CD4-positive, alpha-beta T cell (primary cell): ENCODE measurements at regions not wholly inside any gene's neighbourhood (a gene's known extent, or its start where the extent isn't known, plus 50 kb on each side); places are given as distances from the start of the nearest gene placed in this dataset.

Experiments
- ATAC-seq: fragments of 200-7000 bp; cut with Tn5 transposase; one replicate; pipeline ENCODE4 v1.10.0; 2022; ENCODE audit warnings: mild to moderate bottlenecking; ENCODE audit not compliant: poor library complexity
- CTCF ChIA-PET: fragments of 350-600 bp; sonication (Branson Sonifier 250); formaldehyde crosslinking; loops from one replicate; lab custom pipeline; 2021; ENCODE audit warnings: antibody characterized with exemption, inconsistent platforms; lab: Charles Lee
- POLR2A ChIA-PET: fragments of 350-600 bp; sonication (Branson Sonifier 250); formaldehyde crosslinking; loops from one replicate; lab custom pipeline; 2021; ENCODE audit warnings: antibody characterized with exemption, inconsistent platforms; lab: Charles Lee
- DNase-seq, 14 experiments: peaks; one replicate each; pipeline ENCODE4 v3.0.0-alpha.2; 2013 to 2020; ENCODE audit warnings: mixed read lengths in 2 of 14
- H3K27ac ChIP-seq, 2 donors: one replicate each; pipeline versions ENCODE4 v1.5.1 to v1.7.0; 2013; ENCODE audit warnings: low read length in 2 of 2, low read depth in 1 of 2, mild to moderate bottlenecking in 1 of 2
- H3K27me3 ChIP-seq, 2 experiments: 1 replicate in 1 of 2; 2 replicates in 1 of 2; pipeline versions ENCODE4 v1.6.1 to v1.7.0; 2013; ENCODE audit warnings: low read length in 2 of 2, control low read depth in 1 of 2, mild to moderate bottlenecking in 1 of 2, moderate library complexity in 1 of 2; ENCODE audit not compliant: insufficient read depth in 2 of 2, control insufficient read depth in 1 of 2
- H3K36me3 ChIP-seq: one replicate; pipeline ENCODE4 v1.6.1; 2013; ENCODE audit warnings: low read length, control low read depth; ENCODE audit not compliant: insufficient read depth
- H3K4me1 ChIP-seq: one replicate; pipeline ENCODE4 v1.6.1; 2013; ENCODE audit warnings: low read length, control low read depth; ENCODE audit not compliant: insufficient read depth
- H3K4me3 ChIP-seq: one replicate; pipeline ENCODE4 v1.5.1; 2013; ENCODE audit warnings: mild to moderate bottlenecking, low read length, moderate library complexity
- H3K9me3 ChIP-seq, 2 experiments: 1 replicate in 1 of 2; 2 replicates in 1 of 2; pipeline versions ENCODE4 v1.6.1 to v1.7.0; 2013; ENCODE audit warnings: low read length in 2 of 2, mild to moderate bottlenecking in 2 of 2, control low read depth in 1 of 2, moderate library complexity in 1 of 2; ENCODE audit not compliant: control insufficient read depth in 1 of 2, insufficient read depth in 1 of 2
- H3K27ac Mint-ChIP-seq: one replicate; pipeline ENCODE4 v1.8.0; 2020; ENCODE audit warnings: mixed read lengths
- H3K27me3 Mint-ChIP-seq: one replicate; pipeline ENCODE4 v1.8.0; 2021; ENCODE audit warnings: mixed read lengths
- H3K36me3 Mint-ChIP-seq: one replicate; pipeline ENCODE4 v1.8.0; 2021; ENCODE audit warnings: low read depth, mixed read lengths
- H3K4me1 Mint-ChIP-seq: one replicate; pipeline ENCODE4 v1.8.0; 2021; ENCODE audit warnings: low read depth, mixed read lengths
- H3K4me3 Mint-ChIP-seq: one replicate; pipeline ENCODE4 v1.8.0; 2020; ENCODE audit warnings: mild to moderate bottlenecking, mixed read lengths
- H3K9me3 Mint-ChIP-seq: one replicate; pipeline ENCODE4 v1.8.0; 2020; ENCODE audit warnings: mixed read lengths
- intact Hi-C, 2 experiments: fragments of 100-400 bp; cut with DNase I in 1 of 2; cut with micrococcal nuclease in 1 of 2; formaldehyde crosslinking; loops; one replicate each; pipeline versions ENCODE4 v1.15.1 to v1.9.0; 2023 to 2025; cut with DNase I, micrococcal nuclease
- TF ChIP-seq, protein P1 (sequence below): fragments of 200-600 bp; IDR thresholded peaks from one replicate; pipeline ENCODE4 v1.8.0; 2022; ENCODE audit warnings: antibody characterized with exemption, mild to moderate bottlenecking

GRCh38 chr16:9417898-9418297 lies 326.5 kb downstream of the HAPSTR1 start:
- Mint-ChIP-seq H3K4me3 (no peak overlapping the region), H3K27me3 (no peaks in the 10 kb centered on the region), H3K4me1 (no peaks in the 10 kb centered on the region), H3K9me3 (peaks cover 10% of the 10 kb centered on the region), H3K27ac (no peak overlapping the region), H3K36me3 (no peaks in the 10 kb centered on the region)
- no peak for ATAC-seq
- intact Hi-C loops, result no loop called here
- Histone ChIP-seq H3K36me3 (no peaks in the 10 kb centered on the region), H3K9me3 (no peaks in the 10 kb centered on the region), H3K4me1 (no peaks in the 10 kb centered on the region), H3K27ac (no peak overlapping the region), H3K27me3 (no peaks in the 10 kb centered on the region), H3K4me3 (no peak overlapping the region)
- TF ChIP-seq, protein P1, sequence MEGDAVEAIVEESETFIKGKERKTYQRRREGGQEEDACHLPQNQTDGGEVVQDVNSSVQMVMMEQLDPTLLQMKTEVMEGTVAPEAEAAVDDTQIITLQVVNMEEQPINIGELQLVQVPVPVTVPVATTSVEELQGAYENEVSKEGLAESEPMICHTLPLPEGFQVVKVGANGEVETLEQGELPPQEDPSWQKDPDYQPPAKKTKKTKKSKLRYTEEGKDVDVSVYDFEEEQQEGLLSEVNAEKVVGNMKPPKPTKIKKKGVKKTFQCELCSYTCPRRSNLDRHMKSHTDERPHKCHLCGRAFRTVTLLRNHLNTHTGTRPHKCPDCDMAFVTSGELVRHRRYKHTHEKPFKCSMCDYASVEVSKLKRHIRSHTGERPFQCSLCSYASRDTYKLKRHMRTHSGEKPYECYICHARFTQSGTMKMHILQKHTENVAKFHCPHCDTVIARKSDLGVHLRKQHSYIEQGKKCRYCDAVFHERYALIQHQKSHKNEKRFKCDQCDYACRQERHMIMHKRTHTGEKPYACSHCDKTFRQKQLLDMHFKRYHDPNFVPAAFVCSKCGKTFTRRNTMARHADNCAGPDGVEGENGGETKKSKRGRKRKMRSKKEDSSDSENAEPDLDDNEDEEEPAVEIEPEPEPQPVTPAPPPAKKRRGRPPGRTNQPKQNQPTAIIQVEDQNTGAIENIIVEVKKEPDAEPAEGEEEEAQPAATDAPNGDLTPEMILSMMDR, result no peak
- POLR2A ChIA-PET, result no interaction called here
- CTCF ChIA-PET, result no interaction called here
- DNase-seq, result no peak

DNA sequence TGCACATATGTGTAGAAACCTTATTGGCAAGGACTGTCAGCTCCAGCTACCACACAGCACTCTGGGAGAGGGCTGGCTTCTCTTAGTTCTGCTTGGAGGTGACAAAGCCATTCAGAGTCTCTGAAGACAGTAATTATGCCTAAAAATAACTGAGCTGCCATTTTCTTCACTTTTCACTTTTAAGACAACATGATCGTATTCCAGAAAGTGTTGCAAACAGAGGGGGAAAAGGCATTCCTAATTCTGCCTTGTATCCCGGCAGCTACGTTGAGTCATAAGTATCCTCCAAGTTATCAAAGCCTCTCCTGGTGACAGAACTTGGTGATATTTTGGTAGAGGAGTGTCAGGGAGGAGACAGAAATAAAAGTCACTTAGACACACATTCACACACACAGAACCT lies 327.7 kb downstream of the HAPSTR1 start:
- ChIA-PET CTCF (no interaction called here), POLR2A (no interaction called here)
- H3K36me3 Mint-ChIP-seq, result no peaks in the 10 kb centered on the region
- H3K27me3 Mint-ChIP-seq, result no peaks in the 10 kb centered on the region
- no peaks in the 10 kb centered on the region for H3K27me3 ChIP-seq
- no peak overlapping the region for H3K27ac Mint-ChIP-seq
- no peak overlapping the region for H3K4me3 ChIP-seq
- peaks cover 10% of the 10 kb centered on the region for H3K9me3 Mint-ChIP-seq
- H3K4me1 Mint-ChIP-seq, result no peaks in the 10 kb centered on the region
- intact Hi-C loops, result no loop called here
- no peaks in the 10 kb centered on the region for H3K4me1 ChIP-seq
- H3K36me3 ChIP-seq, result no peaks in the 10 kb centered on the region
- DNase-seq, result no peak
- ATAC-seq, result no peak
- no peak overlapping the region for H3K27ac ChIP-seq
- H3K4me3 Mint-ChIP-seq, result no peak overlapping the region
- TF ChIP-seq, protein P1, result no peak
- no peaks in the 10 kb centered on the region for H3K9me3 ChIP-seq

GRCh38 chr16:9422762-9423513 lies 331.5 kb downstream of the HAPSTR1 start:
- Histone ChIP-seq H3K9me3 (no peaks in the 10 kb centered on the region), H3K27ac (no peak overlapping the region), H3K36me3 (no peaks in the 10 kb centered on the region), H3K27me3 (no peaks in the 10 kb centered on the region), H3K4me1 (no peaks in the 10 kb centered on the region), H3K4me3 (no peak overlapping the region)
- no peaks in the 10 kb centered on the region for H3K36me3 Mint-ChIP-seq
- no peaks in the 10 kb centered on the region for H3K4me1 Mint-ChIP-seq
- peaks cover 3% of the 10 kb centered on the region for H3K9me3 Mint-ChIP-seq
- no peak overlapping the region for H3K27ac Mint-ChIP-seq
- TF ChIP-seq, protein P1, result no peak
- POLR2A ChIA-PET, result no interaction called here
- DNase-seq, result no peak
- no peak for ATAC-seq
- CTCF ChIA-PET, result no interaction called here
- H3K27me3 Mint-ChIP-seq, result no peaks in the 10 kb centered on the region
- intact Hi-C loops, result no loop called here
- H3K4me3 Mint-ChIP-seq, result no peak overlapping the region
